HAP-1 (cell line): ENCODE measurements at regions not wholly inside any gene's neighbourhood (a gene's known extent, or its start where the extent isn't known, plus 50 kb on each side); places are given as distances from the start of the nearest gene placed in this dataset.
"Not testable (repeated sequence)": the region's sequence is repeated elsewhere in the genome, so short reads cannot be mapped to it uniquely, and the experiment has no call there.

Source experiments
- DNase-seq, 2 experiments: peaks; one replicate each; pipeline ENCODE4 v3.0.0-alpha.2; 2016 to 2020; ENCODE audit warnings: low spot score in 2 of 2
- H3K27me3 ChIP-seq: fragments of 250-450 bp; sonication (Bioruptor Pico); 2 replicates; pipeline ENCODE4 v1.5.1; 2020; ENCODE audit warnings: low read depth, mild to moderate bottlenecking, moderate library complexity
- H3K36me3 ChIP-seq: fragments of 250-450 bp; sonication (Bioruptor Pico); replicated peaks from 2 replicates; pipeline ENCODE4 v1.5.1; 2020; ENCODE audit warnings: mild to moderate bottlenecking
- H3K4me1 ChIP-seq: fragments of 250-450 bp; sonication (Bioruptor Pico); 2 replicates; pipeline ENCODE4 v1.5.1; 2020; ENCODE audit warnings: mild to moderate bottlenecking
- H3K4me3 ChIP-seq: fragments of 250-450 bp; sonication (Bioruptor Pico); 2 replicates; pipeline ENCODE4 v1.5.1; 2020; ENCODE audit warnings: mild to moderate bottlenecking, moderate library complexity
- H3K9me3 ChIP-seq: fragments of 250-450 bp; sonication (Bioruptor Pico); 2 replicates; pipeline ENCODE4 v1.5.1; 2020; ENCODE audit warnings: mild to moderate bottlenecking, moderate library complexity
- in situ Hi-C: fragments of 300-500 bp; cut with MboI; formaldehyde crosslinking; loops from 3 replicates; pipeline ENCODE4 v1.14.3; 2020; ENCODE audit warnings: low sequenced_read_pairs, inconsistent platforms, mixed read lengths

DNA sequence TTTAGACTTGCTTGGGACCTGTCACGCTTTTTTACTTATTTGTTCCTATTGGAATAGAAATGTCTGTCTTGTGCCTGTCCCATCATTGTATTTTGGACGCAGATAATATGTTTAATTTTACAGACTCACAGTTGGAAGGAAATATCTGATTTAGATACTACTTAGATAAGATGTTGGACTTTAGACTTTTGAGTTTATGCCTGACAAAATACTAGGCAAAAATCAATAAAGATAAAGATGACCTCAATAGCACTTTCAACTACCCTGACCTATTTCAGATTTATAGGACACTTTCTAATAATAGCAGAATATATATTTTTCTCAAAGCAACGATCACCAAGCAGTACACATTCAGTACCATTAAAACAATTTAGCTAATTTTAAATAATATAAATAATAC, 150.1 kb upstream of the TGIF2LX start:
- in situ Hi-C loops, H3K4me3 ChIP-seq, H3K4me1 ChIP-seq, H3K9me3 ChIP-seq, H3K27me3 ChIP-seq, H3K36me3 ChIP-seq, DNase-seq: not testable (repeated sequence)

DNA sequence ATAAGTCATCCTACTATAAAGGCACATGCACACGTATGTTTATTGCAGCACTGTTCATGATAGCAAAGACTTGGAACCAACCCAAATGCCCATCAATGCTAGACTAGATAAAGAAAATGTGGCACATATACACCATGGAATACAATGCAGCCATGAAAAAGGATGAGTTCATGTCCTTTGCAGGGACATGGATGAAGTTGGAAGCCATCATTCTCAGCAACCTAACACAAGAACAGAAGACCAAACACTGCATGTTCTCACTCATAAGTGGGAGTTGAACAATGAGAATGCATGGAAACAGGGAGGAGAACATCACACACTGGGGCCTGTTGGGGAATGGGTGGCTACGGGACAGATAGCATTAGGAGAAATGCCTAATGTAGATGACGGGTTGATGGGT, 110.3 kb upstream of the TGIF2LX start:
- H3K4me1 ChIP-seq, DNase-seq, H3K36me3 ChIP-seq, H3K27me3 ChIP-seq, in situ Hi-C loops, H3K9me3 ChIP-seq, H3K4me3 ChIP-seq: not testable (repeated sequence)

DNA sequence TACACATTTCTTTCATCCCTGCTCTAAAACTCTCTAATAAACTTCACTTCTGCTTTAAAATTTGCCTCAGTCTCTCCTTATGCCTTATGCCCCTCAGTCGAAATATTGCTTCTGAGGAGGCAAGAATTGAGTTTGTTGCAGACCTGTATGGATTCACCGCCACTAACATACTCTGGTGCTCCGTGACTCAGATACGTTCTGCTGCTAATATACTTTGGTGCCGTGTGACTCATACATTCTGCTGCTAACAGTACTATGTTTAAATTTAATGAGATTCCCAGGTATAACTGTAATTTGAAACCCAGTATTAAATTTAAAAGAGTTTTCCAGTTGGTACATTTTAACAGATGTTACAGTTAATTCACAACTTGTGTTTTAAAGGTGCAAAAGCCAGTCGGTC, 82.0 kb upstream of the TGIF2LX start:
- H3K9me3 ChIP-seq, H3K4me1 ChIP-seq, DNase-seq, in situ Hi-C loops, H3K27me3 ChIP-seq, H3K4me3 ChIP-seq, H3K36me3 ChIP-seq: not testable (repeated sequence)

DNA sequence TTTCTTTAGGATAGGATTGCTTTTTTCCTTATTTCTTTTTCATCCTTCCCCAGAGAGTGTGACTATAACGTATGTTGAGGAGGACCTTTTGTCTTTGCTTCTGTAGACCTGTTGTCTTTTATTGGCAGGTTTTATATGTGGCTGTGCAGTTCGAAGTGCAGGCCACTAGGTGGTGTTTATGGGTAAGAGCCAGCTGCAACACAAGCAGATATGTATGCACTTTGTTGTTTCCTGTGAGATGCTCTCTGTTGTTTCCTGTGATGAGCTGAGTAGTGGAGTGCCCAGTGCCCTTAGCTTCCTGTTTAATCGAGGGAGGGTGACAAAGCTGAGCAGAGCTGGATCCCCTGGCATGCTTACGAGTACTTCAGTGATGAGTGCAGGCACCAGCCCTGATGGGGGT, 50.0 kb upstream of the TGIF2LX start:
- peak in 1 of 2 experiments; percentile 28 for DNase-seq

More for the DNA sequence above, 50.0 kb upstream of the TGIF2LX start:
- H3K36me3 ChIP-seq, H3K4me1 ChIP-seq, H3K9me3 ChIP-seq, H3K27me3 ChIP-seq, in situ Hi-C loops, H3K4me3 ChIP-seq: not testable (repeated sequence)
